GM06990 (cell line): ENCODE measurements at regions not wholly inside any gene's neighbourhood (a gene's known extent, or its start where the extent isn't known, plus 50 kb on each side); places are given as distances from the start of the nearest gene placed in this dataset.

ENCODE experiments used
- DNase-seq: peaks from one replicate; pipeline ENCODE4 v3.0.0-alpha.2; 2011; ENCODE audit not compliant: insufficient read length; ENCODE audit errors: extremely low read depth
- H3K27me3 ChIP-seq: replicated peaks from 2 replicates; pipeline ENCODE4 v1.6.0; 2011; ENCODE audit warnings: low read length; ENCODE audit not compliant: control insufficient read depth, insufficient read depth
- H3K36me3 ChIP-seq: 2 replicates; pipeline ENCODE4 v1.5.1; 2011; ENCODE audit warnings: low read length; ENCODE audit not compliant: control insufficient read depth, insufficient read depth
- H3K4me3 ChIP-seq: replicated peaks from 2 replicates; pipeline ENCODE4 v1.5.1; 2011; ENCODE audit warnings: low read depth, mild to moderate bottlenecking, control low read depth, low read length
- TF ChIP-seq, protein P1 (sequence below): IDR thresholded peaks from 2 replicates; pipeline ENCODE4 v1.5.1; 2011; ENCODE audit warnings: low read length, control low read depth, mild to moderate bottlenecking, inconsistent platforms; ENCODE audit not compliant: insufficient read depth, poor library complexity, severe bottlenecking

- Histone ChIP-seq H3K27me3 (no peaks in the 10 kb centered on the region), H3K4me3 (no peak overlapping the region), H3K36me3 (no peaks in the 10 kb centered on the region)
- DNase-seq = no peak
- TF ChIP-seq, protein P1, sequence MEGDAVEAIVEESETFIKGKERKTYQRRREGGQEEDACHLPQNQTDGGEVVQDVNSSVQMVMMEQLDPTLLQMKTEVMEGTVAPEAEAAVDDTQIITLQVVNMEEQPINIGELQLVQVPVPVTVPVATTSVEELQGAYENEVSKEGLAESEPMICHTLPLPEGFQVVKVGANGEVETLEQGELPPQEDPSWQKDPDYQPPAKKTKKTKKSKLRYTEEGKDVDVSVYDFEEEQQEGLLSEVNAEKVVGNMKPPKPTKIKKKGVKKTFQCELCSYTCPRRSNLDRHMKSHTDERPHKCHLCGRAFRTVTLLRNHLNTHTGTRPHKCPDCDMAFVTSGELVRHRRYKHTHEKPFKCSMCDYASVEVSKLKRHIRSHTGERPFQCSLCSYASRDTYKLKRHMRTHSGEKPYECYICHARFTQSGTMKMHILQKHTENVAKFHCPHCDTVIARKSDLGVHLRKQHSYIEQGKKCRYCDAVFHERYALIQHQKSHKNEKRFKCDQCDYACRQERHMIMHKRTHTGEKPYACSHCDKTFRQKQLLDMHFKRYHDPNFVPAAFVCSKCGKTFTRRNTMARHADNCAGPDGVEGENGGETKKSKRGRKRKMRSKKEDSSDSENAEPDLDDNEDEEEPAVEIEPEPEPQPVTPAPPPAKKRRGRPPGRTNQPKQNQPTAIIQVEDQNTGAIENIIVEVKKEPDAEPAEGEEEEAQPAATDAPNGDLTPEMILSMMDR = no peak
Observed at GRCh38 chr10:81270051-81270450, 604.9 kb upstream of the NRG3 start.

- H3K36me3 ChIP-seq = no peaks in the 10 kb centered on the region
- DNase-seq = no peak
- no peaks in the 10 kb centered on the region for H3K27me3 ChIP-seq
- no peak overlapping the region for H3K4me3 ChIP-seq
- TF ChIP-seq, protein P1 = no peak
Observed at GRCh38 chr10:81280497-81281479, 594.2 kb upstream of the NRG3 start.

- no peaks in the 10 kb centered on the region for H3K27me3 ChIP-seq
Observed at GRCh38 chr10:81288544-81288943, 586.5 kb upstream of the NRG3 start.

GRCh38 chr10:81297292-81297691, 577.7 kb upstream of the NRG3 start:
- TF ChIP-seq, protein P1 = no peak
- DNase-seq = no peak
- no peak overlapping the region for H3K4me3 ChIP-seq
- H3K36me3 ChIP-seq = no peaks in the 10 kb centered on the region
- no peaks in the 10 kb centered on the region for H3K27me3 ChIP-seq

More at GRCh38 chr10:81288544-81288943, 586.5 kb upstream of the NRG3 start:
- DNase-seq = no peak
- Histone ChIP-seq H3K36me3 (no peaks in the 10 kb centered on the region), H3K4me3 (no peak overlapping the region)
- TF ChIP-seq, protein P1 = no peak

DNA sequence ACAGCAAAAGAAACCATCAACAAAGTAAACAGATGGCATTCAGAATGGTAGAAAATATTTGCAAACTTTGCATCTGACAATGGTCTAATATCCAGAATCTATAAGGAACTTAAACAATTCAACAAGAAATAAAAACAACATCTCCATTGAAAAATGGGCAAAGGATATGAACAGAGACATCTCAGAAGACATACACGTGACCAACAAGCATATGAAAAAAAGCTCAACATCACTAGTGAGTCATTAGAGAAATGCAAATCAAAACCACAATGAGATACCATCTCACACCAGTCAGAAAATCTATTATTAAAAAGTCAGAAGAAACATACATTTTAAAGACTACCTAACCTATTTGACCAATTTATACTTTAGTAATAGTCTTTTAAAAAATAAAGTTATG, 571.3 kb upstream of the NRG3 start:
- no peaks in the 10 kb centered on the region for H3K36me3 ChIP-seq
- DNase-seq = no peak
- TF ChIP-seq, protein P1 = no peak
- H3K27me3 ChIP-seq = no peaks in the 10 kb centered on the region
- H3K4me3 ChIP-seq = no peak overlapping the region
